HEK293 (cell line): ENCODE measurements at regions not wholly inside any gene's neighbourhood (a gene's known extent, or its start where the extent isn't known, plus 50 kb on each side); places are given as distances from the start of the nearest gene placed in this dataset.
"Not testable (repeated sequence)": the region's sequence is repeated elsewhere in the genome, so short reads cannot be mapped to it uniquely, and the experiment has no call there.

Source experiments
- CTCF ChIA-PET: fragments of 350-600 bp; formaldehyde crosslinking; extraction: SDS; loops from one replicate; lab custom pipeline; 2021; ENCODE audit warnings: antibody characterized with exemption; lab: Yijun Ruan, JAX
- POLR2A ChIA-PET: fragments of 300-600 bp; formaldehyde crosslinking; extraction: SDS; loops from one replicate; lab custom pipeline; 2020; ENCODE audit warnings: antibody characterized with exemption, inconsistent platforms; lab: Yijun Ruan, JAX
- H3K27ac ChIP-seq: fragments of 200-500 bp; sonication (Bioruptor generic); 2 replicates; pipeline ENCODE4 v1.5.1; 2014; ENCODE audit warnings: low read depth, low read length, control low read depth, inconsistent platforms; ENCODE audit errors: extremely low read depth
- H3K36me3 ChIP-seq, 2 experiments: fragments of 200-500 bp in 1 of 2; sonication (Bioruptor generic) in 1 of 2; 1 replicate in 1 of 2; 2 replicates in 1 of 2; pipeline ENCODE4 v1.5.1; 2014 to 2017; ENCODE audit warnings: inconsistent platforms in 2 of 2, low read length in 2 of 2; ENCODE audit not compliant: control insufficient read depth in 2 of 2, insufficient read depth in 1 of 2
- H3K4me1 ChIP-seq: fragments of 200-500 bp; sonication (Bioruptor generic); 2 replicates; pipeline ENCODE4 v1.5.1; 2014; ENCODE audit warnings: mild to moderate bottlenecking, low read length, inconsistent platforms; ENCODE audit not compliant: control insufficient read depth, insufficient read depth
- H3K4me3 ChIP-seq: 2 replicates; pipeline ENCODE4 v1.5.1; 2011; ENCODE audit warnings: low read depth, mild to moderate bottlenecking, control low read depth, low read length, moderate library complexity
- H3K9me3 ChIP-seq: fragments of 200-500 bp; sonication (Bioruptor generic); 2 replicates; pipeline ENCODE4 v1.5.1; 2014; ENCODE audit warnings: low read depth, low read length, inconsistent platforms; ENCODE audit not compliant: control insufficient read depth, insufficient read depth
- GLIS1 ChIP-seq: fragments of 450-650 bp; formaldehyde crosslinking; IDR thresholded peaks from 2 replicates; pipeline ENCODE4 v1.5.1; 2016; ENCODE audit warnings: missing biosample characterization, missing genetic modification characterization
- PRDM1 ChIP-seq: fragments of 450-650 bp; formaldehyde crosslinking; IDR thresholded peaks from 2 replicates; pipeline ENCODE4; 2016; ENCODE audit warnings: missing biosample characterization, missing genetic modification characterization
- YY1 ChIP-seq: fragments of 450-650 bp; formaldehyde crosslinking; IDR thresholded peaks from 2 replicates; pipeline ENCODE4 v1.5.1; 2018; ENCODE audit warnings: missing biosample characterization, missing genetic modification characterization
- ZBTB17 ChIP-seq: fragments of 450-650 bp; formaldehyde crosslinking; IDR thresholded peaks from 2 replicates; pipeline ENCODE4 v1.5.1; 2016; ENCODE audit warnings: missing biosample characterization, missing genetic modification characterization
- ZFP41 ChIP-seq: fragments of 450-650 bp; formaldehyde crosslinking; IDR thresholded peaks from 2 replicates; pipeline ENCODE4 v1.5.1; 2016; ENCODE audit warnings: missing biosample characterization, missing genetic modification characterization, borderline replicate concordance
- ZNF140 ChIP-seq: fragments of 450-650 bp; formaldehyde crosslinking; IDR thresholded peaks from 2 replicates; pipeline ENCODE4 v1.5.1; 2016; ENCODE audit warnings: missing biosample characterization, missing genetic modification characterization
- ZNF221 ChIP-seq: fragments of 450-650 bp; formaldehyde crosslinking; IDR thresholded peaks from 2 replicates; pipeline ENCODE4 v1.5.1; 2017; ENCODE audit warnings: missing biosample characterization, missing genetic modification characterization, borderline replicate concordance
- ZNF24 ChIP-seq: fragments of 450-650 bp; formaldehyde crosslinking; IDR thresholded peaks from 2 replicates; pipeline ENCODE4 v1.5.1; 2016; ENCODE audit warnings: missing biosample characterization, missing genetic modification characterization
- ZNF311 ChIP-seq: fragments of 450-650 bp; formaldehyde crosslinking; IDR thresholded peaks from 2 replicates; pipeline ENCODE4 v1.5.1; 2017; ENCODE audit warnings: missing biosample characterization, missing genetic modification characterization, borderline replicate concordance
- ZNF350 ChIP-seq: fragments of 450-650 bp; formaldehyde crosslinking; IDR thresholded peaks from 2 replicates; pipeline ENCODE4 v1.5.0; 2017; ENCODE audit warnings: missing biosample characterization, mild to moderate bottlenecking, missing genetic modification characterization
- ZNF514 ChIP-seq: fragments of 450-650 bp; formaldehyde crosslinking; IDR thresholded peaks from 2 replicates; pipeline ENCODE4 v1.5.1; 2016; ENCODE audit warnings: missing biosample characterization, missing genetic modification characterization
- ZNF548 ChIP-seq: fragments of 450-650 bp; formaldehyde crosslinking; IDR thresholded peaks from 2 replicates; pipeline ENCODE4 v1.5.1; 2016; ENCODE audit warnings: missing biosample characterization, missing genetic modification characterization
- ZNF549 ChIP-seq: fragments of 450-650 bp; IDR thresholded peaks from 2 replicates; pipeline ENCODE4 v1.5.1; 2018; ENCODE audit warnings: missing biosample characterization, missing genetic modification characterization, mild to moderate bottlenecking, inconsistent platforms, moderate library complexity
- ZNF555 ChIP-seq: fragments of 450-650 bp; formaldehyde crosslinking; conservative IDR thresholded peaks from 2 replicates; pipeline ENCODE4 v1.5.1; 2017; ENCODE audit warnings: missing biosample characterization, mild to moderate bottlenecking, missing genetic modification characterization, inconsistent platforms
- ZNF777 ChIP-seq: fragments of 450-650 bp; formaldehyde crosslinking; IDR thresholded peaks from 2 replicates; pipeline ENCODE4 v1.5.1; 2017; ENCODE audit warnings: missing biosample characterization, missing genetic modification characterization, borderline replicate concordance
- ZNF830 ChIP-seq: fragments of 450-650 bp; IDR thresholded peaks from 2 replicates; pipeline ENCODE4 v1.5.0; 2018; ENCODE audit warnings: missing biosample characterization, missing genetic modification characterization, low read depth, mild to moderate bottlenecking, moderate library complexity
- ZSCAN30 ChIP-seq: fragments of 450-650 bp; IDR thresholded peaks from 2 replicates; pipeline ENCODE4 v1.5.1; 2018; ENCODE audit warnings: missing biosample characterization, mild to moderate bottlenecking, missing genetic modification characterization, moderate library complexity
- TF ChIP-seq, protein P1 (sequence below): fragments of 450-650 bp; formaldehyde crosslinking; IDR thresholded peaks from 2 replicates; pipeline ENCODE4 v1.5.1; 2017; ENCODE audit warnings: missing biosample characterization, mild to moderate bottlenecking, missing genetic modification characterization, moderate library complexity
- TF ChIP-seq, protein P2 (sequence below): fragments of 450-650 bp; formaldehyde crosslinking; IDR thresholded peaks from 2 replicates; pipeline ENCODE4 v1.5.1; 2016; ENCODE audit warnings: missing biosample characterization, missing genetic modification characterization, low read depth
- TF ChIP-seq, protein P3 (sequence below): fragments of 450-650 bp; formaldehyde crosslinking; IDR thresholded peaks from 2 replicates; pipeline ENCODE4 v1.5.1; 2016; ENCODE audit warnings: missing biosample characterization, missing genetic modification characterization, low read depth
- TF ChIP-seq, protein P4 (sequence below): fragments of 450-650 bp; formaldehyde crosslinking; IDR thresholded peaks from 2 replicates; pipeline ENCODE4; 2016; ENCODE audit warnings: missing biosample characterization, missing genetic modification characterization
- TF ChIP-seq, protein P5 (sequence below): fragments of 450-650 bp; formaldehyde crosslinking; IDR thresholded peaks from 2 replicates; pipeline ENCODE4 v1.5.1; 2016; ENCODE audit warnings: missing biosample characterization, missing genetic modification characterization

DNA sequence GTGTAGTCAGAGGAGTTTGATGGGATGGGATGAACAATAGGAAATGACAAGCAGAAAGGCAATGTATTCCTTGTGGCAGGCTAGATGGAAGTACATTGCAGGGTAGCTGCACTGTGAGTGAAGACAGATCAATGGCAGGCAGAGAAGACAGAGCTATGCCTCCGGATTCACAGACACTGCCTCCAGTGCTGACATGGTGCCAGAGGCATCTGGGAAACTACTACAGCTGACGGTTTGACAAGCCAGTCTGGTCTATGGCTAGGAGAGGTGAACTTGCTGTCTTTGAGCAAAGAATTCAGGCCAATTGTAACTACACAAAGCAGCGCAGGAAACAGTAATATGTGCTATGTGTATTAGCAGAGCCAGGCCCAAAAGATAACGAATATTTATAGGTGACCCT is 193.5 kb downstream of the DIO2 start (continued):
- TF ChIP-seq, protein P1, sequence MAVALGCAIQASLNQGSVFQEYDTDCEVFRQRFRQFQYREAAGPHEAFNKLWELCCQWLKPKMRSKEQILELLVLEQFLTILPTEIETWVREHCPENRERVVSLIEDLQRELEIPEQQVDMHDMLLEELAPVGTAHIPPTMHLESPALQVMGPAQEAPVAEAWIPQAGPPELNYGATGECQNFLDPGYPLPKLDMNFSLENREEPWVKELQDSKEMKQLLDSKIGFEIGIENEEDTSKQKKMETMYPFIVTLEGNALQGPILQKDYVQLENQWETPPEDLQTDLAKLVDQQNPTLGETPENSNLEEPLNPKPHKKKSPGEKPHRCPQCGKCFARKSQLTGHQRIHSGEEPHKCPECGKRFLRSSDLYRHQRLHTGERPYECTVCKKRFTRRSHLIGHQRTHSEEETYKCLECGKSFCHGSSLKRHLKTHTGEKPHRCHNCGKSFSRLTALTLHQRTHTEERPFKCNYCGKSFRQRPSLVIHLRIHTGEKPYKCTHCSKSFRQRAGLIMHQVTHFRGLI (tag by site-specific recombination), result no peak
- no peak for TF ChIP-seq ZNF830 (tag by site-specific recombination)
- TF ChIP-seq ZNF24 (tag by site-specific recombination), result no peak
- no peak for TF ChIP-seq ZNF777 (tag by site-specific recombination)
- no peak for TF ChIP-seq ZNF555 (tag by site-specific recombination)
- no peak for TF ChIP-seq YY1
- no peak for TF ChIP-seq PRDM1 (tag by site-specific recombination)
- TF ChIP-seq, protein P2, sequence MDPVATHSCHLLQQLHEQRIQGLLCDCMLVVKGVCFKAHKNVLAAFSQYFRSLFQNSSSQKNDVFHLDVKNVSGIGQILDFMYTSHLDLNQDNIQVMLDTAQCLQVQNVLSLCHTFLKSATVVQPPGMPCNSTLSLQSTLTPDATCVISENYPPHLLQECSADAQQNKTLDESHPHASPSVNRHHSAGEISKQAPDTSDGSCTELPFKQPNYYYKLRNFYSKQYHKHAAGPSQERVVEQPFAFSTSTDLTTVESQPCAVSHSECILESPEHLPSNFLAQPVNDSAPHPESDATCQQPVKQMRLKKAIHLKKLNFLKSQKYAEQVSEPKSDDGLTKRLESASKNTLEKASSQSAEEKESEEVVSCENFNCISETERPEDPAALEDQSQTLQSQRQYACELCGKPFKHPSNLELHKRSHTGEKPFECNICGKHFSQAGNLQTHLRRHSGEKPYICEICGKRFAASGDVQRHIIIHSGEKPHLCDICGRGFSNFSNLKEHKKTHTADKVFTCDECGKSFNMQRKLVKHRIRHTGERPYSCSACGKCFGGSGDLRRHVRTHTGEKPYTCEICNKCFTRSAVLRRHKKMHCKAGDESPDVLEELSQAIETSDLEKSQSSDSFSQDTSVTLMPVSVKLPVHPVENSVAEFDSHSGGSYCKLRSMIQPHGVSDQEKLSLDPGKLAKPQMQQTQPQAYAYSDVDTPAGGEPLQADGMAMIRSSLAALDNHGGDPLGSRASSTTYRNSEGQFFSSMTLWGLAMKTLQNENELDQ, result no peak
- TF ChIP-seq GLIS1 (tag by site-specific recombination), result no peak

DNA sequence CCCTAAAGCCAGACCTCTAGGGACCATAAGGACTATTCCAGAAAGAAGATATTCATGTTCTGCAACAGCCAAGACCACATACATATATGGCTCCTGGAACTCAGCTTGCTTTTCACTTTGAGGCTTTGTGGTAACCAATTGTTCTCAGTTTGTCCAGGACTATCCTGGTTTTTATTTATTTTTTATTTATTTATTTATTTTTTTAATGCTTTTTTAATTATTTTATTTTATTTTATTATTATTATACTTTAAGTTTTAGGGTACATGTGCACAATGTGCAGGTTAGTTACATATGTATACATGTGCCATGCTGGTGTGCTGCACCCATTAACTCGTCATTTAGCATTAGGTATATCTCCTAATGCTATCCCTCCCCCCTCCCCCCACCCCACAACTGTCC is 201.1 kb downstream of the DIO2 start:
- H3K9me3 ChIP-seq, H3K4me3 ChIP-seq, H3K36me3 ChIP-seq, H3K4me1 ChIP-seq, H3K27ac ChIP-seq, POLR2A ChIA-PET: not testable (repeated sequence)
- CTCF ChIA-PET, result interaction anchor here (0.5 kb wide), 1 partner anchor 467 kb away, joined by 3 read pairs; no protein-coding TSS in a partner anchor

DNA sequence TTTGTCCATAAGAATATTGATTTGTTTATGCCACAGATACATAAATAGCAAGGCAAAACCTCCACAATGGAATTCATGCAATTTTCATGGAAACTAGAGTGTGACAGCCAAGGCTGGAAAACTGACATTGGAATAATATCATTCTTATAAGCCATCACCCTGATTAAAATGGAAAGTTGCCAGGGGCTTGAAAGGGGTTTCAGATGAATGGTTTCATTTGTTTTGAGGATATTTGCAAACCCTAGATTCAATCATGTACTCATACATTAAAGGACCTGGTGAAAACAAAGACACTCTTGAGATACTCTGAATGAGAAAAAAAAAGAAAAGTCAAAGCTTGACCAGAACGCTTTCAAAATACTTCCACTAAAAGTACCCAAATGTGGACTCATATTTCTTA is 205.7 kb downstream of the DIO2 start:
- ChIA-PET CTCF (no interaction called here), POLR2A (no interaction called here)
- Histone ChIP-seq H3K36me3 (no peaks in the 10 kb centered on the region), H3K27ac (no peak overlapping the region), H3K9me3 (no peaks in the 10 kb centered on the region), H3K4me1 (no peaks in the 10 kb centered on the region), H3K4me3 (no peak overlapping the region)
- TF ChIP-seq, protein P3, sequence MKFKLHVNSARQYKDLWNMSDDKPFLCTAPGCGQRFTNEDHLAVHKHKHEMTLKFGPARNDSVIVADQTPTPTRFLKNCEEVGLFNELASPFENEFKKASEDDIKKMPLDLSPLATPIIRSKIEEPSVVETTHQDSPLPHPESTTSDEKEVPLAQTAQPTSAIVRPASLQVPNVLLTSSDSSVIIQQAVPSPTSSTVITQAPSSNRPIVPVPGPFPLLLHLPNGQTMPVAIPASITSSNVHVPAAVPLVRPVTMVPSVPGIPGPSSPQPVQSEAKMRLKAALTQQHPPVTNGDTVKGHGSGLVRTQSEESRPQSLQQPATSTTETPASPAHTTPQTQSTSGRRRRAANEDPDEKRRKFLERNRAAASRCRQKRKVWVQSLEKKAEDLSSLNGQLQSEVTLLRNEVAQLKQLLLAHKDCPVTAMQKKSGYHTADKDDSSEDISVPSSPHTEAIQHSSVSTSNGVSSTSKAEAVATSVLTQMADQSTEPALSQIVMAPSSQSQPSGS (tag by site-specific recombination), result no peak
- no peak for TF ChIP-seq ZNF548 (tag by site-specific recombination)
- no peak for TF ChIP-seq ZNF549 (tag by site-specific recombination)
- TF ChIP-seq ZSCAN30 (tag by site-specific recombination), result no peak
- TF ChIP-seq ZFP41 (tag by site-specific recombination), result no peak
- TF ChIP-seq, protein P2, result no peak
- TF ChIP-seq ZNF350, result no peak
- no peak for TF ChIP-seq ZNF311 (tag by site-specific recombination)
- no peak for TF ChIP-seq ZNF140 (tag by site-specific recombination)
- no peak for TF ChIP-seq ZBTB17 (tag by site-specific recombination)
- TF ChIP-seq ZNF514 (tag by site-specific recombination), result no peak
- TF ChIP-seq ZNF221, result no peak
- TF ChIP-seq, protein P4, sequence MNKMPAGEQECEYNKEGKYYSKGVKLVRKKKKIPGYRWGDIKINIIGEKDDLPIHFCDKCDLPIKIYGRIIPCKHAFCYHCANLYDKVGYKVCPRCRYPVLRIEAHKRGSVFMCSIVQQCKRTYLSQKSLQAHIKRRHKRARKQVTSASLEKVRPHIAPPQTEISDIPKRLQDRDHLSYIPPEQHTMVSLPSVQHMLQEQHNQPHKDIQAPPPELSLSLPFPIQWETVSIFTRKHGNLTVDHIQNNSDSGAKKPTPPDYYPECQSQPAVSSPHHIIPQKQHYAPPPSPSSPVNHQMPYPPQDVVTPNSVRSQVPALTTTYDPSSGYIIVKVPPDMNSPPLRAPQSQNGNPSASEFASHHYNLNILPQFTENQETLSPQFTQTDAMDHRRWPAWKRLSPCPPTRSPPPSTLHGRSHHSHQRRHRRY, result no peak
- TF ChIP-seq, protein P5, sequence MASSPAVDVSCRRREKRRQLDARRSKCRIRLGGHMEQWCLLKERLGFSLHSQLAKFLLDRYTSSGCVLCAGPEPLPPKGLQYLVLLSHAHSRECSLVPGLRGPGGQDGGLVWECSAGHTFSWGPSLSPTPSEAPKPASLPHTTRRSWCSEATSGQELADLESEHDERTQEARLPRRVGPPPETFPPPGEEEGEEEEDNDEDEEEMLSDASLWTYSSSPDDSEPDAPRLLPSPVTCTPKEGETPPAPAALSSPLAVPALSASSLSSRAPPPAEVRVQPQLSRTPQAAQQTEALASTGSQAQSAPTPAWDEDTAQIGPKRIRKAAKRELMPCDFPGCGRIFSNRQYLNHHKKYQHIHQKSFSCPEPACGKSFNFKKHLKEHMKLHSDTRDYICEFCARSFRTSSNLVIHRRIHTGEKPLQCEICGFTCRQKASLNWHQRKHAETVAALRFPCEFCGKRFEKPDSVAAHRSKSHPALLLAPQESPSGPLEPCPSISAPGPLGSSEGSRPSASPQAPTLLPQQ (tag by site-specific recombination), result no peak
